ENCODE measurements at regions not wholly inside any gene's neighbourhood (a gene's known extent, or its start where the extent isn't known, plus 50 kb on each side); places are given as distances from the start of the nearest gene placed in this dataset.

DNA sequence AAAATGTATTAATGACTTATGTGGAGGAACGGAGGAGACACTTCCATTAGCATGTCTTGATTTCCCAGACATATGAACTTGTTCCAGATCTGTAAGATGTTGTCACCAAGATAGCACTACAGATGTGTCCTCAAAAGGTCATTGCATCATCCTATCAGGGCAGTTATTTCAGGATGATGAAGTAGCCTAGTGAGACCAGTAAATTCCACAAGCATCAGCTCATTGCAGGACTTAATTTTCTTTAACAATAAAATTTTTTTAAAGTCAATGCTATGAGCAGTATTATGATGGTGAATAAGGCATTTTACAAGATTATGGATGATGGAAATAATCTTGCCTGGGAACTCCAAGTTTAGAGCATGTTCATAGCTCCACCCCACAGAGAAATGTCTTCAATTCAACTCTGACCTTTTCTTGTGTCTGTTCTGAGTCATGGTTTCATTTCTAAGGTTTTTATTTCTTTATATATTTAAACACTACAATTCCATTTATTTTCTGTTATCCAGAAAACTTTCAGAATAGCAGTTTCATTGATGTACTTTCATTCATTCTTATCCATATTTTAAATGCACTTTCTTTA lies 1203.3 kb upstream of the CELF2 start:
- TF ChIP-seq FOXA1 (IDR thresholded peaks at IDR 0.05): no peak
- TF ChIP-seq, protein P1, sequence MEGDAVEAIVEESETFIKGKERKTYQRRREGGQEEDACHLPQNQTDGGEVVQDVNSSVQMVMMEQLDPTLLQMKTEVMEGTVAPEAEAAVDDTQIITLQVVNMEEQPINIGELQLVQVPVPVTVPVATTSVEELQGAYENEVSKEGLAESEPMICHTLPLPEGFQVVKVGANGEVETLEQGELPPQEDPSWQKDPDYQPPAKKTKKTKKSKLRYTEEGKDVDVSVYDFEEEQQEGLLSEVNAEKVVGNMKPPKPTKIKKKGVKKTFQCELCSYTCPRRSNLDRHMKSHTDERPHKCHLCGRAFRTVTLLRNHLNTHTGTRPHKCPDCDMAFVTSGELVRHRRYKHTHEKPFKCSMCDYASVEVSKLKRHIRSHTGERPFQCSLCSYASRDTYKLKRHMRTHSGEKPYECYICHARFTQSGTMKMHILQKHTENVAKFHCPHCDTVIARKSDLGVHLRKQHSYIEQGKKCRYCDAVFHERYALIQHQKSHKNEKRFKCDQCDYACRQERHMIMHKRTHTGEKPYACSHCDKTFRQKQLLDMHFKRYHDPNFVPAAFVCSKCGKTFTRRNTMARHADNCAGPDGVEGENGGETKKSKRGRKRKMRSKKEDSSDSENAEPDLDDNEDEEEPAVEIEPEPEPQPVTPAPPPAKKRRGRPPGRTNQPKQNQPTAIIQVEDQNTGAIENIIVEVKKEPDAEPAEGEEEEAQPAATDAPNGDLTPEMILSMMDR (IDR thresholded peaks at IDR 0.05; ENCODE audit: low read depth, low read length, missing input control): no peak
- TF ChIP-seq, protein P2, sequence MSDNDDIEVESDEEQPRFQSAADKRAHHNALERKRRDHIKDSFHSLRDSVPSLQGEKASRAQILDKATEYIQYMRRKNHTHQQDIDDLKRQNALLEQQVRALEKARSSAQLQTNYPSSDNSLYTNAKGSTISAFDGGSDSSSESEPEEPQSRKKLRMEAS (IDR thresholded peaks at IDR 0.05): no peak
- no peak for TF ChIP-seq GABPA (IDR thresholded peaks at IDR 0.05 in 1 of 2, conservative IDR thresholded peaks at IDR 0.05 in 1 of 2)
- no peak for TF ChIP-seq YY1 (IDR thresholded peaks at IDR 0.05)
- TF ChIP-seq, protein P3, sequence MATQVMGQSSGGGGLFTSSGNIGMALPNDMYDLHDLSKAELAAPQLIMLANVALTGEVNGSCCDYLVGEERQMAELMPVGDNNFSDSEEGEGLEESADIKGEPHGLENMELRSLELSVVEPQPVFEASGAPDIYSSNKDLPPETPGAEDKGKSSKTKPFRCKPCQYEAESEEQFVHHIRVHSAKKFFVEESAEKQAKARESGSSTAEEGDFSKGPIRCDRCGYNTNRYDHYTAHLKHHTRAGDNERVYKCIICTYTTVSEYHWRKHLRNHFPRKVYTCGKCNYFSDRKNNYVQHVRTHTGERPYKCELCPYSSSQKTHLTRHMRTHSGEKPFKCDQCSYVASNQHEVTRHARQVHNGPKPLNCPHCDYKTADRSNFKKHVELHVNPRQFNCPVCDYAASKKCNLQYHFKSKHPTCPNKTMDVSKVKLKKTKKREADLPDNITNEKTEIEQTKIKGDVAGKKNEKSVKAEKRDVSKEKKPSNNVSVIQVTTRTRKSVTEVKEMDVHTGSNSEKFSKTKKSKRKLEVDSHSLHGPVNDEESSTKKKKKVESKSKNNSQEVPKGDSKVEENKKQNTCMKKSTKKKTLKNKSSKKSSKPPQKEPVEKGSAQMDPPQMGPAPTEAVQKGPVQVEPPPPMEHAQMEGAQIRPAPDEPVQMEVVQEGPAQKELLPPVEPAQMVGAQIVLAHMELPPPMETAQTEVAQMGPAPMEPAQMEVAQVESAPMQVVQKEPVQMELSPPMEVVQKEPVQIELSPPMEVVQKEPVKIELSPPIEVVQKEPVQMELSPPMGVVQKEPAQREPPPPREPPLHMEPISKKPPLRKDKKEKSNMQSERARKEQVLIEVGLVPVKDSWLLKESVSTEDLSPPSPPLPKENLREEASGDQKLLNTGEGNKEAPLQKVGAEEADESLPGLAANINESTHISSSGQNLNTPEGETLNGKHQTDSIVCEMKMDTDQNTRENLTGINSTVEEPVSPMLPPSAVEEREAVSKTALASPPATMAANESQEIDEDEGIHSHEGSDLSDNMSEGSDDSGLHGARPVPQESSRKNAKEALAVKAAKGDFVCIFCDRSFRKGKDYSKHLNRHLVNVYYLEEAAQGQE (IDR thresholded peaks at IDR 0.05): no peak
- no peak for TF ChIP-seq RAD21 (IDR thresholded peaks at IDR 0.05)
- no peak for TF ChIP-seq JUND (IDR thresholded peaks at IDR 0.05)
- TF ChIP-seq RXRA (IDR thresholded peaks at IDR 0.05): no peak
- no peak for TF ChIP-seq TAF1 (conservative IDR thresholded peaks at IDR 0.05)
- no peak for TF ChIP-seq NR2F2 (IDR thresholded peaks at IDR 0.05)
- no peak for TF ChIP-seq SP1 (IDR thresholded peaks at IDR 0.05)
